ENCODE measurements at regions not wholly inside any gene's neighbourhood (a gene's known extent, or its start where the extent isn't known, plus 50 kb on each side); places are given as distances from the start of the nearest gene placed in this dataset.

- H3K4me3 ChIP-seq, result no peak overlapping the region
- no peaks in the 10 kb centered on the region for H3K27me3 ChIP-seq
- intact Hi-C loops (cut with DNase I), result no loop called here
- no peaks in the 10 kb centered on the region for H3K9me3 ChIP-seq
- no peaks in the 10 kb centered on the region for H3K4me1 ChIP-seq
- no peaks in the 10 kb centered on the region for H3K36me3 ChIP-seq
- DNase-seq, result no peak
- TF ChIP-seq EP300 (IDR thresholded peaks at IDR 0.05) (no peak), POLR2A (IDR thresholded peaks at IDR 0.05) (no peak), POLR2AphosphoS5 (IDR thresholded peaks at IDR 0.05) (no peak)
- TF ChIP-seq, protein P1, sequence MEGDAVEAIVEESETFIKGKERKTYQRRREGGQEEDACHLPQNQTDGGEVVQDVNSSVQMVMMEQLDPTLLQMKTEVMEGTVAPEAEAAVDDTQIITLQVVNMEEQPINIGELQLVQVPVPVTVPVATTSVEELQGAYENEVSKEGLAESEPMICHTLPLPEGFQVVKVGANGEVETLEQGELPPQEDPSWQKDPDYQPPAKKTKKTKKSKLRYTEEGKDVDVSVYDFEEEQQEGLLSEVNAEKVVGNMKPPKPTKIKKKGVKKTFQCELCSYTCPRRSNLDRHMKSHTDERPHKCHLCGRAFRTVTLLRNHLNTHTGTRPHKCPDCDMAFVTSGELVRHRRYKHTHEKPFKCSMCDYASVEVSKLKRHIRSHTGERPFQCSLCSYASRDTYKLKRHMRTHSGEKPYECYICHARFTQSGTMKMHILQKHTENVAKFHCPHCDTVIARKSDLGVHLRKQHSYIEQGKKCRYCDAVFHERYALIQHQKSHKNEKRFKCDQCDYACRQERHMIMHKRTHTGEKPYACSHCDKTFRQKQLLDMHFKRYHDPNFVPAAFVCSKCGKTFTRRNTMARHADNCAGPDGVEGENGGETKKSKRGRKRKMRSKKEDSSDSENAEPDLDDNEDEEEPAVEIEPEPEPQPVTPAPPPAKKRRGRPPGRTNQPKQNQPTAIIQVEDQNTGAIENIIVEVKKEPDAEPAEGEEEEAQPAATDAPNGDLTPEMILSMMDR (IDR thresholded peaks at IDR 0.05), result no peak
- H3K27ac ChIP-seq, result no peak overlapping the region
These were observed 218.6 kb upstream of the DCN start for GRCh38 chr12:91401190-91401589.

DNA sequence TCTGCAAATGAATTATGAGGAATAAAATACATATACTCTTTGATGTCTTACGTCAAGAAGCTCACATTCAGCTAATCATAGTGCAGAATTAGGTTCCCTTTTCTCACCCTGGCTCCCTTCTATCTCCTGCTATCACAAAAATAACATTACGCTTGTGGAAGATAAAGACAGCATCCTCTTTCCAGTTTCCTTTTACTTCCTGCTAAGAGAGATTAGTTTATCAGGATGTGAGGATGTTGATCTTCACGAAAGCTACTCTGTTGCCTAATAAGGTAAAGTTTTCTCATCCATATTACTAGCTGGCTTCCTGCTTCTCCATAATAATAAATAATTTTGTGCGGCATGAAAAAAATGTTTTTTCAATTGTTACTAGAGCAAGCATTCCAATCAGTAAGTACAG, 217.7 kb upstream of the DCN start:
- WGBS, 2 donors, result 60 to 62% methylated on average over 4 of the region's 4 CpGs
- intact Hi-C loops (cut with DNase I), result no loop called here
- TF ChIP-seq, protein P1 (IDR thresholded peaks at IDR 0.05), result no peak
- no peak for TF ChIP-seq EP300 (IDR thresholded peaks at IDR 0.05)
- no peak for TF ChIP-seq POLR2AphosphoS5 (IDR thresholded peaks at IDR 0.05)
- no peak for TF ChIP-seq POLR2A (IDR thresholded peaks at IDR 0.05)

DNA sequence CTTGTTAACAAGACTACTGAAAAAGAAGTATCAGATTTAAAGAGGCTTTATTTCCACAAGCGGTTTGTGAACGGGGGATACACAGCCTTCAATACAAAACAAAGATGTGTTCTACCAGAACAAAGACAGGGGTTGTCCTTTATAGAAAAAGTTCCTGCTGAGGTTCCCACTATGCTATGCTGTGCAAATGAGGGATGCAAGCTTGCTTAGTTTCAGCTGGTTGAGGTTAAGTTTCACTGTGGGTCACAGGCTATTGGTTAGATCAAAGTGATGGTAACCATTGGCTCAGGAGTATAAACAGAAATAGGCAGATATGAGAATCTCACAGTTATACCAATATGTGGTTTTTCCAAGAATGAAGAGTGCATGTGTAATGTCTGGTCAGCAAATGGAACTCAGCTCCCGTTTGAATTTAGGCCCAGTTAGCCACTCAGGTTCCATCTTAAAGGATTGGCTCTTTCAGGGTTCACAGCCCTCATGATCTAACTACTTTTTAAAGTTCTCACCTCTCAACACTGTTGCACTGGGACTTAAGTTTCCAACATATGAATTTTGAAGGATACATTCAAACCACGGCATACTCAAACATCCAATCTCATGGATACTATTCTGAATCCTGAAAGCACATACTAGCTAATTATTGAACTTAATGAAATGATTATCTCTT, 215.4 kb upstream of the DCN start:
- Histone ChIP-seq H3K27ac (no peak overlapping the region), H3K9me3 (no peaks in the 10 kb centered on the region), H3K27me3 (no peaks in the 10 kb centered on the region), H3K36me3 (no peaks in the 10 kb centered on the region), H3K4me1 (no peaks in the 10 kb centered on the region), H3K4me3 (no peak overlapping the region)
- intact Hi-C loops (cut with DNase I), result no loop called here
- TF ChIP-seq POLR2AphosphoS5 (IDR thresholded peaks at IDR 0.05), result no peak
- TF ChIP-seq POLR2A (IDR thresholded peaks at IDR 0.05), result no peak
- TF ChIP-seq EP300 (IDR thresholded peaks at IDR 0.05), result no peak
- TF ChIP-seq, protein P1 (IDR thresholded peaks at IDR 0.05), result no peak
- no peak for DNase-seq
- 91 to 93% methylated on average over 4 of the region's 4 CpGs for WGBS, 2 donors

More for the DNA sequence above, 217.7 kb upstream of the DCN start:
- Histone ChIP-seq H3K4me3 (no peak overlapping the region), H3K9me3 (no peaks in the 10 kb centered on the region), H3K27me3 (no peaks in the 10 kb centered on the region), H3K27ac (no peak overlapping the region), H3K4me1 (no peaks in the 10 kb centered on the region), H3K36me3 (no peaks in the 10 kb centered on the region)
- no peak for DNase-seq

- DNase-seq, result no peak
- H3K9me3 ChIP-seq, result no peaks in the 10 kb centered on the region
- no peaks in the 10 kb centered on the region for H3K36me3 ChIP-seq
- TF ChIP-seq POLR2A (IDR thresholded peaks at IDR 0.05), result no peak
- no peak for TF ChIP-seq POLR2AphosphoS5 (IDR thresholded peaks at IDR 0.05)
- TF ChIP-seq, protein P1 (IDR thresholded peaks at IDR 0.05), result no peak
- TF ChIP-seq EP300 (IDR thresholded peaks at IDR 0.05), result no peak
- H3K4me3 ChIP-seq, result no peak overlapping the region
- no peaks in the 10 kb centered on the region for H3K27me3 ChIP-seq
- no peak overlapping the region for H3K27ac ChIP-seq
- H3K4me1 ChIP-seq, result no peaks in the 10 kb centered on the region
- intact Hi-C loops (cut with DNase I), result no loop called here
These were observed 213.7 kb upstream of the DCN start for GRCh38 chr12:91396293-91396692.

DNA sequence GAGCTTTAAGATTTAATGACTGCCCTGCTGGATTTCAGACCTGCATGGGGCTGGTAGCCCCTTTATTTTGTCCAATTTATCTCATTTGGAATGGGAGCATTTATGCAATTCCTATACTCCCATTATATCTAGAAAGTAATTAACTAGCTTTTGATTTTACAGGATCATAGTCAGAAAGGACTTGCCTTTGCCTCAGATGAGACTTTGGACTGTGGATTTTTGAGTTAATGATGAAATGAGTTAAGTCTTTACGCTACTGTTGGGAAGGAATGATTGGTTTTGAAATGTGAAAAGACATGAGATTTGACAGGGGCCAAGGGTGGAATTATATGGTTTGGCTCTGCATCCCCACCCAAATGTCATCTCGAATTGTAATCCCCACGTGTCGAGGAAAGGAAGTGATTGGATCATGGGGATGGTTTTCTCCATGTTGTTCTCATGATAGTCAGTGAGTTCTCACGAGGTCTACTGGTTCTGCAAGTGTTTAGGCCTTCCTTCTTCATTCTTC, 213.1 kb upstream of the DCN start:
- H3K9me3 ChIP-seq, result no peaks in the 10 kb centered on the region
- WGBS, 2 donors, result 71 to 89% methylated on average over 5 of the region's 5 CpGs
- H3K4me1 ChIP-seq, result no peaks in the 10 kb centered on the region
- H3K36me3 ChIP-seq, result no peaks in the 10 kb centered on the region
- no peak overlapping the region for H3K27ac ChIP-seq
- H3K4me3 ChIP-seq, result no peak overlapping the region
- TF ChIP-seq POLR2AphosphoS5 (IDR thresholded peaks at IDR 0.05) (no peak), EP300 (IDR thresholded peaks at IDR 0.05) (no peak), POLR2A (IDR thresholded peaks at IDR 0.05) (no peak)
- TF ChIP-seq, protein P1 (IDR thresholded peaks at IDR 0.05), result no peak
- DNase-seq, result no peak
- intact Hi-C loops (cut with DNase I), result no loop called here
- H3K27me3 ChIP-seq, result no peaks in the 10 kb centered on the region

Measured in sigmoid colon (tissue), 6 donors.